ENCODE measurements at regions not wholly inside any gene's neighbourhood (a gene's known extent, or its start where the extent isn't known, plus 50 kb on each side); places are given as distances from the start of the nearest gene placed in this dataset.
"Not testable (repeated sequence)": the region's sequence is repeated elsewhere in the genome, so short reads cannot be mapped to it uniquely, and the experiment has no call there.

DNA sequence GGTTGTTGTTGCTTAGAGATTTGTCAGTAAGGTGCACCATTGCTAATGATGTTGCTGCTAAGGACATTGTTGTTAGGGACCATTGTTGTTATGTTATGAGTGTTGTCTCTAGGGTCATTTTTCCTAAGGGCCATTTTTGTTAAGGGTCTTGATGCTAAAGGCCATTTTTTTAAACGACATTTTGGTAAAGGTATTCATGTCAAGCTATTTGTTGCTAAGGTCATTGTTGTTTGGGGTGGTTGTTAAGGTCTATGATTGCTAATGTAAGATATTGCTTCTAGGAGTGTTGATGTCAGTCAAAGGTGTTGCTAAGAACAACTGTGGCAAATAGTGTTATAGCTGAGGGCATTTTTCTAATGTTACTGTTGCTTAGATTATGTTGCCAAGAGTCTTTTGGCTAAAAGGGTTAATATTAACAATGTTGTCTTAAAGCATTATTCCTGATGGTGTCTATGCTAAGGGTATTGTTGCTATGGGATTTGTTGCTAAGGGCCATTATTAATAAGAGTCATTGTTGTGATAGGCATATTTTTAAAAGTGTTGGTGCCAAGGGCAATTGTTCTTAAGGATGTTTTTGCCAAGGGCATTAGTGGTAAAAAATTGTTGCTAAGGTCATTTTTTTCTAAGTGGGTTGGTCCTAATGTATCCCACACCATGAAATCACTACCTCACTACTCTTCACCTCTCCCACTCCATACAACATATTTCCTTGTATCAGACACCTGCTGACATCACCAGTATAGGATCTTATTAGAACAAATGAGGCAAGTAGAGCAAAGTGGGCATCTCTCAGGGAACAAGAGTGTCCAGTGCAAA is 56.2 kb downstream of the SPATA31A6 start:
- not testable (repeated sequence) for DNase-seq (ENCODE audit: low read depth in 2 of 3, low spot score in 2 of 3)

DNA sequence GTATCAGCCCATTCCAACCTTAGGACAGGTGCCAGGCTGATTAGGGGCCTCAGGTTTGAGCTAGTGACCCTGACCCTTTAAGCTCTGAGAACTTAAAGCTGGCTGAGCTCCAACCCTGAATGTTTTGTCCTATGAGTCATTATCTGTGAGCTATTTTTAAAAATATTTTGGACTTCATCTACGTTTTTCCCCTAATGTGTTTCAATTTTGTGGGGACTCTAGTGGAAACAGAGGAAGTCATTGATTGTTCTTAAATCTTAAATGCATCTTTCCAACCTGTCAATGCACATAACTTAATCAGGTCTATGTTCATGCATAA is 56.8 kb downstream of the SPATA31A6 start:
- not testable (repeated sequence) for DNase-seq (ENCODE audit: low read depth in 2 of 3, low spot score in 2 of 3)

DNA sequence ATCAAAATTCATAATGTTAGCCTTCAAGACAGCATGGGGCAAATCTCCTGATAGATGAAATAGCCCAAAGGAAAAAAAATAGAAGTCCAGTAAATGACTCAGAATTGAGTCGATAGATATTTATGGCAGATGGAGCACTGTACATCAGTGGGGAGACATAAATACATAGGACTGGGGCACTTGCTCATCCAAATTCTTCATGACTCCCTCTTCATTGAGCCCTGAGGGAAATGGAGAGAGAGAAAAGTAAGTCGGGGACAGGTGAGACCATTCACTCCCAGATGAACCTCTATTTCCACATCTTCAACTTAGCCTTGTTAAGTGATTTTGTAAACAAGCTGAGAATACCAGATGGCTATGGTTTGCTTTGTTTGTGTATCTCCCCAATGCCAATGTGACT is 59.8 kb downstream of the SPATA31A6 start:
- not testable (repeated sequence) for DNase-seq (ENCODE audit: low read depth in 2 of 3, low spot score in 2 of 3)

- not testable (repeated sequence) for DNase-seq (ENCODE audit: low read depth in 2 of 3, low spot score in 2 of 3)
Observed at GRCh38 chr9:42243822-42244221, 60.4 kb downstream of the SPATA31A6 start.

DNA sequence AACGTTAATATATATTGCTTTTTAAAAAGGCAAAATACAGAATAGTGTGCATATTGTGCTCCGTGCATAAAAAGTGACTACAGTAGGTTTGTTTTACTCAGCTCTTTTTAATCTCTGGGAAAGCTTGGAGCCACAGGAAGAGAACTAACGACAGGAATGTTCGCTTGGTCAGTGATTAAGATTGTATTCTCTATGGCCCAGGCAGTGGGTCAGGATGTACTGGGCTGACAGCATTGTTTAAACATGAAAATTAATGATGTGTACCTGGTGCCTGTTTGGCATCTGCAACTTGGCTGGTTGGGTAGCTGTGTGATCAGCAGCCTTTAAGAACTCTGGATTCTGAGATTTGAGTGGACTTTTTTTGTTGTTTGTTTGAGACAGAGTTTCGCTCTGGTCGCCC is 85.3 kb downstream of the SPATA31A6 start:
- not testable (repeated sequence) for DNase-seq (ENCODE audit: low read depth in 2 of 3, low spot score in 2 of 3)

DNA sequence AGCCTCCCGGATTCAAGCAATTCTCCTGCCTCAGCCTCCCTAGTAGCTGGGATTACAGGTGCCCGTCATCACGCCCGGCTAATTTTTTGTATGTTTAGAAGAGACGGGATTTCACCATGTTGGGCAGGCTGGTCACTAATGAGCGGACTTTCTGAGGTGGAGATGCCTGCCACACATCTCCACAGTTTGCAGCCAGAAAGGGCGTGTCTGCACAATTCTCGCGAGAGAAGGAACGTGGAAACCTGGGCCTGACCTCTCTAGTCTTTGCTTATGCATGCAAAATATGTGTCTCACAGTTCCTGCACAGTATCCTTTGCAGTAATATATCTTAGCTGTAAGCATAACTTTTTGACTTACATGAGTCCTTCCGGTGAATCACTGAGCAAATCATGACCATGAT is 85.7 kb downstream of the SPATA31A6 start:
- not testable (repeated sequence) for DNase-seq (ENCODE audit: low read depth in 2 of 3, low spot score in 2 of 3)

DNA sequence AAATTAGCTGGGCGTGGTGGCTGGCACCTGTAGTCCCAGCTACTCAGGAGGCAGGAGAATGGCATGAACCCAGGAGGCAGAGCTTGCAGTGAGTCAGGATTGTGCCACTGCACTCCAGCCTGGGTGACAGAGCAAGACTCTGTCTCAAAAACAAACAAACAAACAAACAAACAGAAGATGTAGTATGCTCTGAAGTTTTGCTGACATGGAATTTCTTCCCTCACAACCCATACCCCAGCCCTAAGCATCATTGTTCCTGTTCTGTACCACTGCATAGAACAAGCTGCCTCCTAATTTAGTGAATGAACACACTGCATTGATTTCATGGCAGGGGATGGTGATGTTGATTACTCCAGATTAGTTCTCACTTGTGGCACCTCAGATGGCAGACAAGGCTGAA is 89.7 kb downstream of the SPATA31A6 start:
- DNase-seq (ENCODE audit: low read depth in 2 of 3, low spot score in 2 of 3), result not testable (repeated sequence)

- no peak for DNase-seq (ENCODE audit: low read depth in 2 of 3, low spot score in 2 of 3)
Observed at GRCh38 chr9:42275141-42275540, 91.7 kb downstream of the SPATA31A6 start.

DNA sequence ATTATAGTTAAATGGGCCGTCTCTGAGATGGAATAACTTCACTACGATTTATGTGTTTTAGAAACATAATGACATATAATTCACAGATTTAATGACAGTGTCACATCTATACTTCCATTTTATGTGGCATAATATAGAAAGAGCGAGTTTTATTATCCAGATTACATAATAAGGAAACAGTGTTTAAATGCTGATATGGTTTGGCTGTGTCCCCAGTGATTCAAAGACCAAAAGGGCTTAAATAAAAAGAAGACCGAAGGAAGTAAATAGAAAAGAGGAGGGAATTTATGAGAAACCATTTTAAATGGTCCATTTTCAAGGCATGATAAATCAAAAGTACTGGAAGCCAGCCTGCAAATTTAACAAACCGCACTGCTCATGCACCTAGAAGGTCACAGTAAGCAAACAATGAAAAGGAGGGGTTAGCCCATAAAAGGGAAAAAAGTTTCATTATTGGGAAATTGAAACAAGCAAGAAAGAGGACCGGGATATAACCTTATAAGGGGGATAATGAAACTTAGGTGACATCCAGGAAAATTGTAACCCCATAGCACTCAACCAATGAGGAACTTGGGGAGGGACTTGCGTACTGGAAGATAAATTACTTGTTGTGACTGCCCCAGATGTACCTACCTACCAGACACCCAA is 99.2 kb downstream of the SPATA31A6 start:
- not testable (repeated sequence) for DNase-seq (ENCODE audit: low read depth in 2 of 3, low spot score in 2 of 3)

GRCh38 chr9:42283179-42283543 is 99.7 kb downstream of the SPATA31A6 start:
- DNase-seq (ENCODE audit: low read depth in 2 of 3, low spot score in 2 of 3), result not testable (repeated sequence)

DNA sequence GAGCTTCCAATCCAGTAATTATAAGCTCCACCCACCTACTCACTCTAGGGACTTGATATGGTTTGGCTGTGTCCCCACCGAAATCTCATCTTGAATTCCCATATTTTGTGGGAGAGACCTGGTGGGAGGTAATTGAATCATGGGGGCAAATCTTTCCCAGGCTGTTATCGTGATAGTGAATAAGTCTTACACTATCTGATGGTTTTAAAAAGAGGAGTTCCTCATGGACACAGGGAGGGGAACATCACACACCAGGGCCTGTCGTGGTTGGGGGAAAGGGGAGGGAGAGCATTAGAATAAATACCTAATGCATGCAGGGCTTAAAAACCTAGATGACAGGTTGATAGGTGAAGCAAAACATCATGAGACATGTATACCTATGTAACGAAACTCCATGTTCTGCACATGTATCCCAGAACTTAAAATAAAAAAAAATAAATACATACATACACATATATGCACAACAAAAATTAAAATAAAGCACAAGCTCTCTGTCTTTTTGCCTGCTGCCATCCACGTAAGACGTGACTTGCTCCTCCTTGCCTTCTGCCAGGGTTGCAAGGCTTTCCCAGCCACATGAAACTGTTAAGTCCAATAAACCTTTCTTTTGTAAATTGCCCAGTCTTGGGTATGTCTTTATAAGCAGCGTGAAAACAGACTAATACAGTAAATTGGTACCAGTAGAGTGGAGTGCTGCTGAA is 102.8 kb downstream of the SPATA31A6 start:
- not testable (repeated sequence) for DNase-seq (ENCODE audit: low read depth in 2 of 3, low spot score in 2 of 3)

GRCh38 chr9:42288002-42288864 is 104.8 kb downstream of the SPATA31A6 start:
- not testable (repeated sequence) for DNase-seq (ENCODE audit: low read depth in 2 of 3, low spot score in 2 of 3)

DNA sequence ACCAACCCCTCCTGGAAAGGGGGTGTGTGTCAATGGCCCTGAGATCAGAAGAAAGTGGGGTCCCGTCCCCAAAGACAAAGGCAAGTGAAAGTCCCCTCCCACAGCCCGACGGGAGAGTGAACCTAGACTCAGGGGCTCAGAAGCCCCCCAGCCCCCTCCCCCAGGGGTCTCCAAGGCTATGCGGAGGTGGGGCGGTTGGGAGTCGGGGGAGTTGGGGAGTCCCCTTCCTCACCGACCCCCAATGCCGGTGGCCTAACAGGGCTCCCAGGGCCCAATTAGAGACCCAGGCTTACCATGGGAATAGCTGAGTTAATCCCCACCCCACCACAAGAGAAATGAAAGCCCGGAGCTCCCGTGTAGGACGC is 105.4 kb downstream of the SPATA31A6 start:
- DNase-seq (ENCODE audit: low read depth in 2 of 3, low spot score in 2 of 3), result not testable (repeated sequence)

DNA sequence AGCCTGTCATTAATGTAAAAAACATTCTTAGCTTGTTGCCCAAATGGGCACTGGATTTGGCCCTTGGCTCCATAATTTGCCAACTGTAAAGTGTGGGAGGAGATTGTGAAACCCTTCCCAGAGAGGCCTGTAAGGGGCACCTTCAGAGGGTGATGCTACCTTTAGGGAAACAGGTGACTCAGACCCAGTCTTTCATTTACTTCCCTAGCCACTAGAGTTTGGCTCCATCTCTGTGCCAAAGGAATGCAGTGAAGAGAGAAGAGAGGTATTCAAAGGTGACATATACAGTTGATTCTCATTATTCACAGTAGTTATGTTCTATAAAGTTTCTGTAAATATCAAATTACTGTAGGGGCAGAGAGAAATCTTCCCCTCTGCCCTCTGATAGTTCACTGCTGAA is 116.7 kb downstream of the SPATA31A6 start:
- not testable (repeated sequence) for DNase-seq (ENCODE audit: low read depth in 2 of 3, low spot score in 2 of 3)

DNA sequence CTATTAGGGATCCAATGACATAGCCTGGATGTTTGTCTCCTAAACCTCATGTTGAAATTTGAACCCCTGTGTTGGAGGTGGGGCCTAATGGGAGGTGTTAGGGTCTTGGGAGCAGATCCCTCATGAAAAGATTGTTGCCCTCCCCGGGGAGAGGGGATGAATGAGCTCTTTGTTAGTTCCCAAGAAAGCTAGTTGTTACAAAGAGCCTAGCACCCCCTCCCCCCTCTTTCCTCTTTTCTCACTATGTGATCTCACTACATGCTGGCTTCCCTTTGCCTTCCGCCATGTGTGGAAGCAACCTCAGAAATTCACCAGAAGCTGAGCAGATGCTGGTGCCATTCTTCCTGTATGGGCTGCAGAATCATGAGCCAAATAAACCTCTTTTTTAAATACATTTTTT is 123.2 kb downstream of the SPATA31A6 start:
- DNase-seq (ENCODE audit: low read depth in 2 of 3, low spot score in 2 of 3), result not testable (repeated sequence)

GRCh38 chr9:42307449-42307848 is 124.0 kb downstream of the SPATA31A6 start:
- not testable (repeated sequence) for DNase-seq (ENCODE audit: low read depth in 2 of 3, low spot score in 2 of 3)

DNA sequence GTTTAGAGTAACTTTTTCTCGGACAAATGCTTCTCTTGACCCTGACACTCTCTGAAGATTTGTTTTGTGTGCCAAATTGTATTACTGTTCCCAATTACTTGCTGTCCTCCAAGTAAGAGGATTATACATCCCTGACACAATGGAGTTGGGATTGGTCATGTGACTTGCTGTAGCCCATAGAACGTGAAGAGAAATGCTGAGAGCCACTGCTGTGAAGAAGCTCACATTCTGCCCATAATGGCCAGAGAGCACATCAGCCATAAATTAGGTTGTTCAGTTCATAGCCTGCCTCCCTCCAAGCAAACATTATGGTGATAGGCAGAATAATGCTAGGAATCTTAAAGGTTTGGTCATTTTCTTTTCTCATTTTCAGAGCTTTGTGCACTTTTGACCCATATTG is 127.5 kb downstream of the SPATA31A6 start:
- not testable (repeated sequence) for DNase-seq (ENCODE audit: low read depth in 2 of 3, low spot score in 2 of 3)

- not testable (repeated sequence) for DNase-seq (ENCODE audit: low read depth in 2 of 3, low spot score in 2 of 3)
Observed at GRCh38 chr9:42316026-42316425, 132.6 kb downstream of the SPATA31A6 start.

GRCh38 chr9:42317677-42318076 is 134.2 kb downstream of the SPATA31A6 start:
- DNase-seq (ENCODE audit: low read depth in 2 of 3, low spot score in 2 of 3), result not testable (repeated sequence)

DNA sequence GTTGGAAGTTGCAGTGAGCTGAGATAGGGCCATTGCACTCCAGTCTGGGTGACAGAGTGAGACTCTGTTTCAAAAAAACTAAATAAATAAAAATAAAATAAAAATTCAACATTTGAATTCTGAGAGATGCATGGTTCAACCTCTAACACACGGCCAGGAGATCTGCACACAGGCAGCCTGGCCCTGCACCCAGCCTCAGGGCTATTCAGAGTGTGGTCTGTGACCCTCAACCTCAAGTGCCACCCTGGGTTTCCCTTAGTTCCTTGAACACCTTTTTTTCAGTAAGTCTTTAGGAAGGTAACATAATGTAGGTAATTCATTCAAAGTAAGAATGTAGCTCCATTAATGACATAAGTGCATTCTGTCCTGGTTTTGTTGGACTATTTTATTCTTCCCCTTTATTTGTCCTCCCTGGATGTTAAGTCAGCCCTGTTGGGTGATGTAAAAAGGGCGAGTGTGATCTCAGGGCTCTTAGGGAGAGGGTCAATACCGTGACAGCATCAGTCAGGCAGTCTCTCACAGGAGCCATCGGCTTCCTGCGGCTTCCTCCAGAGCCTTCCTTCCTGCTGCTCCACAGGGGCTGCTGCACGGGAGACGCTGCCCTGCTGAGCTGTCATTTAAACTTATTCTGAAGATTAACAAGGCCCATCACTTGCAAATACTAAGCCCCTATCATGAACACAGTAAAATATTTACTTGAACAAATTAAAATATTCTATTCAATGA is 139.8 kb downstream of the SPATA31A6 start:
- DNase-seq (ENCODE audit: low read depth in 2 of 3, low spot score in 2 of 3), result not testable (repeated sequence)

Measured in activated CD8-positive, alpha-beta memory T cell treated with anti-CD3 and anti-CD28 coated beads for 48 hours (primary cell).